ENCODE measurements at regions not wholly inside any gene's neighbourhood (a gene's known extent, or its start where the extent isn't known, plus 50 kb on each side); places are given as distances from the start of the nearest gene placed in this dataset.

GRCh38 chr11:15326520-15326919, 211.8 kb downstream of the INSC start:
- Histone ChIP-seq H3K36me3 (no peaks in the 10 kb centered on the region), H3K9me3 (no peaks in the 10 kb centered on the region), H3K27ac (no peak overlapping the region), H3K4me1 (no peaks in the 10 kb centered on the region), H3K27me3 (no peaks in the 10 kb centered on the region), H3K4me3 (no peak overlapping the region)
- DNase-seq = no peak
- TF ChIP-seq POLR2A (IDR thresholded peaks at IDR 0.05) = no peak
- TF ChIP-seq CTCF (IDR thresholded peaks at IDR 0.05) = no peak

- Histone ChIP-seq H3K27me3 (no peaks in the 10 kb centered on the region), H3K9me3 (no peaks in the 10 kb centered on the region), H3K36me3 (no peaks in the 10 kb centered on the region), H3K4me3 (no peak overlapping the region), H3K4me1 (no peaks in the 10 kb centered on the region), H3K27ac (no peak overlapping the region)
- peak in 2 of 3 donors; percentile 68 to 83 for DNase-seq
- no peak for TF ChIP-seq POLR2A (IDR thresholded peaks at IDR 0.05)
- TF ChIP-seq CTCF (IDR thresholded peaks at IDR 0.05) = peak in 4 of 6 experiments; percentile 48 to 77 (median 70)
These were observed 213.1 kb downstream of the INSC start for GRCh38 chr11:15327786-15328231.

GRCh38 chr11:15333407-15333806, 218.7 kb downstream of the INSC start:
- Histone ChIP-seq H3K27ac (no peak overlapping the region), H3K36me3 (no peaks in the 10 kb centered on the region), H3K4me1 (no peaks in the 10 kb centered on the region), H3K27me3 (no peaks in the 10 kb centered on the region), H3K4me3 (no peak overlapping the region), H3K9me3 (no peaks in the 10 kb centered on the region)
- no peak for DNase-seq
- TF ChIP-seq POLR2A (IDR thresholded peaks at IDR 0.05) = no peak
- no peak for TF ChIP-seq CTCF (IDR thresholded peaks at IDR 0.05)

GRCh38 chr11:15334766-15335165, 220.0 kb downstream of the INSC start:
- TF ChIP-seq CTCF (IDR thresholded peaks at IDR 0.05) (no peak), POLR2A (IDR thresholded peaks at IDR 0.05) (no peak)
- Histone ChIP-seq H3K4me1 (no peaks in the 10 kb centered on the region), H3K9me3 (no peaks in the 10 kb centered on the region), H3K27me3 (no peaks in the 10 kb centered on the region), H3K36me3 (no peaks in the 10 kb centered on the region), H3K4me3 (no peak overlapping the region), H3K27ac (no peak overlapping the region)
- DNase-seq = no peak

GRCh38 chr11:15336021-15336420, 221.3 kb downstream of the INSC start:
- DNase-seq = no peak
- no peaks in the 10 kb centered on the region for H3K27me3 ChIP-seq
- no peak overlapping the region for H3K27ac ChIP-seq
- no peaks in the 10 kb centered on the region for H3K9me3 ChIP-seq
- no peaks in the 10 kb centered on the region for H3K4me1 ChIP-seq
- H3K36me3 ChIP-seq = no peaks in the 10 kb centered on the region
- no peak overlapping the region for H3K4me3 ChIP-seq
- no peak for TF ChIP-seq CTCF (IDR thresholded peaks at IDR 0.05)
- no peak for TF ChIP-seq POLR2A (IDR thresholded peaks at IDR 0.05)

- H3K27ac ChIP-seq = no peak overlapping the region
- H3K36me3 ChIP-seq = no peaks in the 10 kb centered on the region
- no peak for DNase-seq
- H3K4me3 ChIP-seq = no peak overlapping the region
- TF ChIP-seq POLR2A (IDR thresholded peaks at IDR 0.05) (no peak), CTCF (IDR thresholded peaks at IDR 0.05) (no peak)
- no peaks in the 10 kb centered on the region for H3K9me3 ChIP-seq
- H3K4me1 ChIP-seq = no peaks in the 10 kb centered on the region
- no peaks in the 10 kb centered on the region for H3K27me3 ChIP-seq
These were observed 224.6 kb downstream of the INSC start for GRCh38 chr11:15339302-15339701.
